IPS-NIHi7 (cell line): ENCODE measurements at regions not wholly inside any gene's neighbourhood (a gene's known extent, or its start where the extent isn't known, plus 50 kb on each side); places are given as distances from the start of the nearest gene placed in this dataset.

ENCODE experiments used
- DNase-seq: peaks from one replicate; pipeline ENCODE4 v3.0.0; 2012; ENCODE audit warnings: mixed read lengths; ENCODE audit errors: extremely low spot score

DNA sequence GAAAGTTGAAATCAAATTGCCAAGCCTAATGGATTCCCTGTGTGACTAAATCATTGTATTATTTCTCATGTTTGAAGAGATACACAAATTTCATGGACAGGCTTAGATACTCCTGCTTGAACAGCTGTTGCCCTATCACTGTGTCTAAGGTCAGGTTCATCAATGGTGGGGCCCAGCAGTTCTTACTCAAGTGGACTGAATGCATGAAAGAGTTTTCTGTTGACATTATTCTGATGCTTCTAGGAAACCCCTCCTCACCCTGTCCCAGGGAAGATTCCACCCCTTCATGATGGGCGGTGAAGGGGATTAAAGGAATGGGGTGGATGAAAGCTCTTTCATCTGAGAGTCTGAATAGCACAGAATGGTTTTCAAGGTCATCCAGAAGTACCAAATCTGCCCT is 148.8 kb downstream of the INO80D start:
- DNase-seq, result no peak

DNA sequence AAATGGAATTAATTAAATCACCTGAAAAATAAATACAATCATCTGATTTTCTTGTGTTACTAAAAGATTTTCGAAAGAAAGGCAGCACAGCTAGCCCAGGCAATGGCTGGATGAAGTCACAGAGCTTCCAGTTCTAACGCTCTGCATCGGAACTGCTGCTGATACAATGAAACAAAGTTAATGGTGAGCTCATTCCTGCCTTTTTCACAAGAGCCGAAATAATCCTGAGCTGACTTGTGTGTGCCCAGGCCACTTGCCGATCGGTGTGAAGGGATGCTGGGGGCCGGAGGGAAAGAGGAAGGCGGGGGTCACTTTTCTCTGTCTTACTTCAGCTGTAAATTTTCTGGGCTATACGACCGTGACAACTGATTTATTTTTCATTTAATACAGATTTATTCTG is 149.5 kb downstream of the INO80D start:
- no peak for DNase-seq

DNA sequence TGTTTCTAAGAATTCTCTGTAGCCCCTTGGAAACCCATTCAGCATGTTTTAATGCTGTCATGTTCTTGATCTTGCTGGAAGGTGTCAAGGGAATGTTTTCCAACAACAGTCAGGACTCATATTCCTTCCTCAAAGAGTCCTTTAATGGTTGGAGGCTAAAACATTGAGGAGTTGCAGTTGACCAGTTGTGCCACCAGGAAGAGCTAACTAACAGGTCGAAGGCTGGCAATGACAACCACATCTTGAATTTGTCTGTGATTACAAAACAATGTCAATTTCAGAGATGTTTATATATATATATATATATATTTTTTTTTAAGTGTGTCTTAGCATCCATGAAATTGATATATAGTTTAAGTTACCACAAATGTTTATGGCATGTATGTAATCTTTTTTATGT is 151.5 kb downstream of the INO80D start:
- DNase-seq, result no peak

DNA sequence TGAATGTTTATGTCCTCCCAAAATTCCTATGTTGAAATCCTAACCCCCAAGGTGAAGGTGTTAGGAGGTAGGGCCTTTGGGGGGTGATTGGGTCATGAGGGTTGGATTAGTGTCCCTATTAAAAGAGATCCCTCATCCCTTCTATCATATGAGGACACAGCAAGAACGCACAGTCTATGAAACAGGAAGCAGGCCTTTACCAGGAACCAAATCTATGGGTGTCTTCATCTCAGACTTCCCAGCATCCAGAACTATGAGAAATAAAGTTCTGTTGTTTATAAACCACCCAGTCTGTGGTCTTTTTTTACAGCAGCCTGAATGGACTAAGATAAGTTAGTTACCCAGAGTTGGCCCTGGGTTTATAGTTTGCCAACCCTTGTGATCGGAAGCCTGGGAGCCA is 153.1 kb downstream of the INO80D start:
- DNase-seq, result no peak

DNA sequence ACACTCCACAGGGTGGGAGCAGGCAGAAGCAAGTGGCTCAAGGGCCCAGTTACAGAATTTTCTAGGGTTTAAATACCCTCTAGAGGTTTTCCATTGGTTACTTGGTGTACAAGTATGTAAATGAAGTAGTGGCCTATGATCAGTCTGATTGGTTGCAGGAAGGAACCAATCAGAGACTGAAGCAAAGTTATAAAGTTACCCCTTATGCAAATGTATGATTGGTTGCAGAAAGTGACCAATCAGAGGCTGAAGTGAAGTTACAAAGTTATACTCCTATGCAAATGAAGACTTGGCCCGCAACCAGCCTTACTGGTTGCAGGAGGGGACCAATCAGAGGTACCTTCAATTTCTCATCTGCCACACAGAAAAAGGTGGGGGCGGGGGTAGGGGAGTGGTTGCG is 154.6 kb downstream of the INO80D start:
- DNase-seq, result no peak

DNA sequence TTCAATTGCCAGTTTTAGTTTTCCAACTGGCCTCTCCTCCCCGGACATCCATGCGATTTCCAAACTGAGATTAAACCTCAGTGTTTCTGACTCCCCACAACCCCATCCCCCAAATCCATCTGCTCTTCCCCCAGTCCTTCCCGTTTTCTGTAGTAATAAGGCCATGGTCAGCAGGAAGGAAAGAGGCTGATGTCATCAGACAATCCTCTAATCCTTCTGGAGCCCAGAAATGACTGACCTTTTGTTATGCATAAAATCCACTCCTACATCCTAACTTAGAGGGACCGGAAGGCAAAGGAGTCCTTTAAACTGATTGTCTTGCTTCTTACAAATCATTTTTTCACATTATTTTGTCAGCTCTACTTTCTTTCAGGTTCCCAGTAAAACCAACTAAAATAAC is 155.8 kb downstream of the INO80D start:
- no peak for DNase-seq

DNA sequence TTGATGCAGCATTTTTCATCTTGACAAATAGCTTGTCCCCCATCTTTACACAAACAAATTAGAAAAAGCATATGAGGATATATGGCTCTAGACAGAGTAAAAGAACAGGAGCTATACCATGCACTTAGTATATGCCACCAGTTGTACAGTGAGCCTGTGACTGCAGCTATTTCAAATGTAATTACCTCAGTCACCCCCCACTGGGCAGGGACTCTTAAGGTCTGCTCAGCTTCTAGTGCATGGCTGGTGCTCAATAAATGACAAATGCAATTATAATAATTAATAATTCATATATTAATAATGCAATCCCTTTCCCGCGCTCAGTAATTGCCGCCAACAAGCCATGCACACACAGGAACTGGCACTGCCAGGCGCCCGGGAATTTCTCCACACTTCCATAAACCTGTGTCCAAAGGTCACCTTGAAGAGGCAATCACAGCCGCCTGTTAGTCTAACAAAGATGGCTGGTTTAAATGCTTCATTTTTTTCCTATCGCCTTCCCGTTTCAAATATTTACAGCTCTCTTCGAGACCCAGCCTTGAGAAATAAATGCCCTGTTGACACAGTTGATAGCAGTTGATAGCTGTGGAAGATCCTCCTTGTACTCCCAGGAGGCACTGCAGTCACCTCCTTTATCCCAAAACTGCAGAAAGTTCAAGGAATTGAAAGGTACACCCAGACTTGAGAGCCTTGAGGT is 156.6 kb downstream of the INO80D start:
- DNase-seq, result no peak

DNA sequence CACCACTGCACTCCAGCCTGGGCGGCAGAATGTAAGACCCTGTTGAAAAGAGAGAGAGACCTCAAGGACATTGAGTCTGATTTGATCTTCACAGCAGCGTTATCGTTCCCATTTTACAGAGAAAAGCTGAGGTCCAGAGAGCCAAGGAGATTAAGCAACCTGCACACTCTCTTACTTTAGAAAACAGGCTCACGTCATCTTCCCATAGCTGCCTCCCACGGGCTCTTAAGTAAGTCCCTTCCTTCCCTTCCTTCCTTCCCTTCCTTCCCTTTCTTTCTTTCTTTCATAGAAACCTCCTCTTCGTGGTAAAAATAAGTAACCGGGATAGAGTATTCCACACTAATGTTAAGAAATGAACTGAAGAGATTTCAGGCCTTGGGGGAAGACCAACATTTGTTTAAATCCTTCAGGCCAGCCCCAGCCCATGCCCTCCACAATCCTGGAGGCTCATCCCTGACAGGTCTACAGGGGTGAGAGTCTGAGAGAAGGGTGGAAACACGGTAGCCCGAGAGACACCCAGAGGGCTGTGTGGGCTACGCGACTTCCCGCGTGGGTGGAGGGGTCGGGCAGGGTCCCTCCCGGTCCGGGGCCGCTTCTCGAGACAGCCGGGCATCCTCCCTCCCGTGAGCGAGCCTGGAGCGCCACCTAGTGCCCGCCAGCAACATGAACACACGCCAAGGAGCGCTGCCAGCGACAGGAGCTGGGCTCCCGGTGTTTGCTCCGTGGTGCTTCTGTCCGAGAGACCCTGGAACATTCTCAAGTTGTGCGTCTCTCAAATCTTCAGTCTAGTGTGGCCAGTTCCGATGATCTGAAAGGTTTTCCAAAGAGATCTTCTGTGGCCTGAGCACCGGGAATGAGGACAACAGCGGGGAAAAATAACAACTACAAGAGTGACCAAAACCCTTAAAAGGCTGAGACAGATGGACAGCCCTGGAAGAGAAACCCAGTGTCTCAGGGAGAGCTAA is 160.3 kb downstream of the INO80D start:
- DNase-seq, result peak; percentile 94

DNA sequence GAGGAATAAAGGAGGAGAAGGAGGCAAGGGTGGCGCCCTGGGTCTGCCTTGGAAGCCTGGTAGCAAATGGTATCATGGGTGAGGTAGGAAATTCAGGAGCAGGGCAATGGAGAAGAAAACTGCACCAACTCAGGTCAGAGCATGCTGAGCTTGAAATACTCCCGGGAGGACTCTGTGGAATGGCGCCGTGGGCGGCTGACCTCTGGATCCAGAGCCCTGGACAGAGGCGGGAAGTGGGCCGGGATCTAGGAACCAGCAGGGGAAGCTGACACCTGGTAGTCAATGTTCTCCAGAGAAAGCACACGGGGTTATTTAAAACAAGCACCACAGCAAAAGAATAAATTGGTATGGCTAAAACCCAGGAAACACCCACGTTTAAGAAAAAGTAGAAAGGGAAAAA is 161.3 kb downstream of the INO80D start:
- DNase-seq, result no peak

DNA sequence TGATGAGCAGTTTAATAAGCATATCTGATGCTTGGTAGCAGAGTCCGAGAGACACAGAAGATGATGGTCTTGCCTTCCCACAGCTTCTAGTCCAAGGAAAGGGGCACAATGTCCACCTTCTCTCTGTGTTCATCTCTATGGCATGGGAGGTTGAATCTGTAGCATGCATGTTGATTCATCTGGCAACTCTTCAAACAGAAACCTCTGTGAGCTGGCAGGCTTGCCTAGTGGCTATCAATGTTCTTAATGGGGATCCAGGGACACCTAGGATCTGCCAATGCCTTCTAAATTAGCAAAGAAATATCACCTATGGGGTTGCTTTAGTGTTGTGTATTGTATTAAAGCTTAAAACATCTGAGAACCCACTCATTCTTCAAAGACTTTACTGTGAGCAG is 170.8 kb downstream of the INO80D start:
- DNase-seq, result no peak

DNA sequence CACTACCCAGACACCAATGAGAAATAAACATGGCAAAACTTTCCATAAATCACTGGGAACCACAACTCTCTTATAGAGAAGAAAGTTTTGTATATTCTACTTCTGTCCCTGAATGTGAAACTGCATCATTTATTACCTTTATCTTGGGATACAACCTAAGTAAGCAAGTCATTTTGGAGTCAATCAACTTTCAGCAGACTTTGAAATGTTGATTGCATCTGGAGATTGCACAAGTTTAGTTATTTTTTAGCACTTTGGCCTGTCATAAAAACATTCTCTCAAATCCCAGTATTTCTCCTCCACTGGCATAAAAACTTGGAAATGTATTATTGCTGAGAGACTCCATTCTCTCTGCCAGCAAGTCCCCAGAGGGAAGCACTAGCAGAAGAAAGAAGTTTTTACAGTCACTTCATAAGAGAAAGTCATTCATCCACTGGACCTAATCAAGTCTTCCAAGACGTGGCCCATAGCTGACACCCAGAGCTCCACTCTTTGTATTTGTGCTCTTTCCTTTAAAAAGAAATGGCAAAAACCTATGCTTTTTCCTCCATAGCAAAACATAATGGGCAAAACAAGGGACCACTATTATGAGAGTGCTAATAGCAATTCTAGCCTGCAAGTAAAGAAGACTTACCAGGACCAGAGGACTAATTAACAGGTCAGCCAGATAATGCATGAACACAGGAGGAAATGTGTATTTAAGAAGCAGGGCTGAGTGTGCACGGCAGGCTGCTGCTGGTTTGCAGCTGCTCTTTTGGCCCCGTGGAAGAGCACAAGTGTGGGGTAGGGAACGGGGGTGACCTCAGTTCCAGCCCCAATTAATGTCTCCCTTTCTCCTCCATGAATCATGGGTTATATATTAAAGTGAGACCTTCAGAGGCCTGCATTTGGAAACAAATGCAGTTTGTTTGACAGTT is 171.5 kb downstream of the INO80D start:
- no peak for DNase-seq

DNA sequence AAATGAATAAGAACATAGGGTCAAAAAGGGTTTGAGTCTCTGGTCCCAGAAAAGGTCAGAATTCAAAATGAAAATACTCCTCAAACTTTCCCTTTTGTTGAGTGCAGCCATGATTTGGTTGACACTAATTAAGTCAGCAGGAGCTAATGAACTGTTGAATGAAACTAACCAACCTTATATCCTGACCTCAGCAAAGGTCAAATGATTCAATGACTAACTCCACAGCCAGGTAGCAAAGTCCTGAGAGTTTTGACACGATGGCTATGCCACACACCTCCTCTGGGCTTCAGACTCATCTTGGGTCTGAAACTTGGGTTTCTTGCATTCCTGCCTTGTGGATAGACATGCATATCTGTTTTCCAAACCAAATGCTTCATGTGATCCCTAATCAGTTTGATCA is 172.3 kb downstream of the INO80D start:
- no peak for DNase-seq

DNA sequence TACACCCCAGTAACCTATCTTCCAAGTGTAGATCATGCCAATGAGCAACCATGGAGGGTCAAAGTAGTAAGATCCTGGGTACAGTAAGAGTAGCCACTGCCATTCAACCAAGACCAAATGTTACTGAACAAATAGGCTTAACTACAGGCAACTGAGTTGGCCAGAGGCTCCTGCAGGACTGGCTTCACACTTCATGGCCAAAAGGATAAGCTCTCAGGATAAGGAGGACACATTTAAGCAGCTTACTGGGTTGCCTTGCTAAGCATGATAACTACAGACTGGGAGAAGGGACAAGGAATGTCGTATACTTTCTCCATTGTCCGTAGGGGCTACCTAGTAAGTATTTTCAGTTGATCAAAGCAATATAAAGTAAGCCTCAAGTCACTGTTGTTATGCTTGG is 174.7 kb downstream of the INO80D start:
- DNase-seq, result no peak

DNA sequence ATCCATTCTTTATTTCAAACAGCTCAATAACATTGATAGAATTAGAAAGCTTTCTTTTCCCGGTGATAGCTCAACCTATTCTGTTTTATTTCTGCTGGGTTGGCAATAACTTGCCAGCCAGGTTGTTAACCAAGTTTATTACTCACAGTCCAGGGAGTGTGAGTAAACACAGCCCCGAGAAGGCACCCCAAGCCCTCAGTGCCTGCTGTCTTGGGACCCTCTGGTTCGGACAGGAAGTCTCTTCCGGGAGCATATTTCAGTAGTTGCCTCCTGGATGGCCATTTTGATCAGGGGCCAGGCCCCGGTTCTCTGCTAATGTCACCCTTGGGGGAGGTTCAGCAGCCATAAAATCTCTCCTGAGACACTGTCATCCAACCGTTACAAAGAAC is 176.8 kb downstream of the INO80D start:
- no peak for DNase-seq

DNA sequence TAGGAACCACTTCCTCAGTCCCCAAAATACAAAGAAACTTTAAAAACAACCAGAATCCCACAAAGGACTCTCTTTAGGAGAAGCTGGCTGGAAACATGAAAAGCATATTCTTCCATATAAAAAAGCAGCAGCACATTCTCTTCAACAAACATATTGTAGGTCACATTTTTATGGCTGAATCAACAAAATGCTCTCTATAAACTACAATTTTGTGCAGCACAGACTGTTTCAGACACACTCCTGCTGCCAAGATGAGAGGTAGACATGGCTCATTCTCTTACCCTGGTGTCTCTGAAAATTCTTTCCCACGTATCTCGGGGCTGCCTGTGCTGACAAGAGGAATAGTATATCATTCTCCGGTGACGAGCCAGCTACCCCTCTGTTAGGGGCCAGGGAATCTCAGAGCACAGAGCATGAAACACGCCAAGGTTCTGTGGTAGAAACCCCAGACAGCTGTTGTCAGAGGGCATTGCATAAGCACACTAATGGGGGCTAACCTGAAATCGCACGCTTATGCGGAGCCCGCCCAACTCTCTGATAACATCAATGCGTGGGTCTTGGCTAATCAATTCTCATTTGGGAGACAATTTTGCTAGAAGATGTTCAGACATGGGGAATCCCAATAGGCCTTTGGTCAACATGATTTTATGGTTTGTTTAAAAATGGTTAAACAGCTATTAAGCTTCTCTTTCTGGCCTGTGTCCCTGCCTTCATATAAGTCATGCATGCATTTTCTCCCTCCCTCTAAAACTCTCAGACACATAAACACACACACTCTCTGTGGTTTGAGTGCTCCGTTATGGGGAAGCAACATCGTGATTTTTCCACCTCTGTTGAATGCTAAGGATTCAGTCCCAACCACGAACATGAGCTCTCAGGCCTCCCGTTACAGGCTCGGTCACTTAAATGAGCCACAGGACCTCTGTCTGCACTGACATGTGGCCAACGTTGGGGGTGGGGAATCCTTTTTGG is 177.5 kb downstream of the INO80D start:
- DNase-seq, result no peak

DNA sequence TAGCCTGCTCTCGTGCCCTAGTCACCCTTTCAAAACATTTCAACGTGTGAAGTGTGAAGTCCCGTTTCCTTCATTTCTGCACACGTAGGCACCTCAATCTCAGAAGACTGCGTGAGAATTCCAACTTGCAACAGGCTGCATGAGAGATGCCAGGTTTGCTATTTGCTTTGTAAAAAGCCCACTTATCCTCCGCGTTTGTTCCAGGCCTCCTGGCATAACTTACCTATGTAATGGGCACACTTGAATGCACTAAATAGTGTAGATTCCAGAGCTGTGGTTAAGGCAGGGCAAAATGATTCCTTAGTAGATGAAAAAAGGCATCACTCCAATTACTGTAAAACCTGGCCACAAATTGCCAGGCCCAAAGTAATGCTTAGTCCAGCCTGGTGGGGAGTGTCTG is 179.6 kb downstream of the INO80D start:
- DNase-seq, result no peak

DNA sequence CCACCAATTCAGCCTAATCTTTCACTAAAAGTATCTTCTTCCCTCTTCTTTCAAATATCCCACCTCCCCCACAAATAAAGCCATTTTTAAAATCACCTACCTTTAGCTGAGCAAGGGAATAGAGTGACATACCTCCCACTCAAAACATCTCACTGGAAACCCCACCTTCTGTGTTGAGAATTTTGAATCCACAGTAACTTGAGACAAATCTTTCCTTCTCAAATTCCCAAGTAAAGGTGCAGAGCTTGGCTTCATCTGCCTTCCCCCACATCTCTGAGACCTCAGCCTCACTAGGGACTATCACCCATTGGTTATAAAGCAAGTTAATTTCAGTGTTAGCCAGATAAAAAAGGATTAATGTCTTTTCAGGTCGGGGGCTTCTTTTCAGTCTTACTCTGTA is 180.4 kb downstream of the INO80D start:
- DNase-seq, result no peak

DNA sequence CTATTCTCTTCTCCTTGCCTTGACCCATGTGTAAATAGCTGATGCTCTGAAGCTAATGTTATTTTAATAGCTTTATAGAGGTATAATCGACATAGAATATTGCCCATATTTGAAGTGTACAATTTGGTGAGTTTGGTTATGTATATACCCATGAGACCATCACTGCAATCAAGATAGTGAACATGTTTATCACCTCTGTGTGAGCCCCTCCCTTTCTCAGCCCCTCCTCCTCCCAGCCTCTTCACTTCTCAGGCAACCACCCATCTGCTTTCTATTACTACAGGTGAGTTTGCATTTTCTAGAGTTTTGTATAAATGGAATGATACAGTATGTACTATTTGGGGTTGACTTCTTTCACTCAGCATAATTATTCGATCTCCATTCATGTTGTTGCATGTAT is 181.1 kb downstream of the INO80D start:
- no peak for DNase-seq

DNA sequence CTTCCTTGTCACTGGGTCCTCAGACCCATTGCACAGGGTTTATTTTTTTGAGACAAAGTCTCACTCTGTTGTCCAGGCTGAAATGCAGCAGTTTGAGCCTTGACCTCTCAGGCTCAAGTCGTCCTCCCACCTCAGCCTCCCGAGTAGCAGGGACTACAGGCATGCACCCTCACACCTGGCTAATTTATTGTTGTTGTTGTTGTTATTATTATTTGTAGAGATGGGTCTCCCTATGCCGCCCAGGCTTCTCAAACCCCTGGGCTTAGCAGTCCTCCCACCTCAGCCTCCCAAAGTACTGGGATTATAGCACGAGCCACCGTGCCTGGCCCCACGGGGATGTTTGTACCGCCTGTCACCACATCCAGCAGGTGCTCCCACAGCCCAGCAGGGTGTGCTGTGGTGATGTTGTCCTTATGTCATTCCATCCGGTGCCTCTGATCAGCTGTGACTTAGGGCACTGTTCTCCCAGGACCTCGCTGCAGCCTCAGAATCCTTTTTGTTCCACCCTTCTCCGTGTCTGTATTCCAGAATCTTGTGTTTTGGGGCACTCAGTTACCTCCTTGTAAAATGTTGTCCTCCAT is 182.3 kb downstream of the INO80D start:
- DNase-seq, result peak; percentile 74

DNA sequence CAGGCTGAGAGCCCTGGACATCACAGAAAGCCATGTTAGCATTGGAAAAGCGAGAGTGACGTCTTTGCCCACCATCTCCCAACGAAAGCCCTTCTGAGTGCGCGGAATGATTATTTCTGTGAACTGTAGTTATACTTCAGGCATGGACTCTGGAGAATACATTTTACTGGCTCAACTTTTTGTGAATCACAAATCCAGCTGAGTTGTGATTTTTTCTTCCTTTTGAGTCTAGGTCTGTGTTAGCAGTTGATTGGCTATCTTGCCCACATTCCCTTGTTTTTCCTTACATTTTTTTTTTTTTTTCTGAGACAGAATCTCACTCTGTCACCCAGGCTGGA is 183.1 kb downstream of the INO80D start:
- DNase-seq, result no peak
